MCF 10A (cell line): ENCODE measurements at regions not wholly inside any gene's neighbourhood (a gene's known extent, or its start where the extent isn't known, plus 50 kb on each side); places are given as distances from the start of the nearest gene placed in this dataset.

Source experiments
- BruUV-seq: library from RNA; stranded (reverse); fragments of 400-500 nt; replicated peaks from 2 replicates; lab custom pipeline; 2021; lab: Mats Ljungman, UMichigan
- CTCF ChIA-PET: fragments of 300-600 bp; sonication (Branson Sonifier 250); formaldehyde crosslinking; extraction: SDS; loops from one replicate; lab custom pipeline; 2021; ENCODE audit warnings: antibody characterized with exemption, inconsistent platforms; lab: Yijun Ruan, JAX
- POLR2A ChIA-PET: fragments of 300-600, 350-650 bp; sonication (Branson Sonifier 250); formaldehyde crosslinking; extraction: SDS; loops from one replicate; lab custom pipeline; 2020; ENCODE audit warnings: antibody characterized with exemption, inconsistent platforms; lab: Yijun Ruan, JAX
- DNase-seq: peaks from one replicate; pipeline ENCODE4 v3.0.0-alpha.2; 2018; ENCODE audit not compliant: unreplicated experiment
- H3K27ac Mint-ChIP-seq: one replicate; pipeline ENCODE4 v1.8.0; 2022; ENCODE audit warnings: mild to moderate bottlenecking, low read depth, mixed read lengths; ENCODE audit not compliant: unreplicated experiment
- H3K27me3 Mint-ChIP-seq: one replicate; pipeline ENCODE4 v1.8.0; 2022; ENCODE audit warnings: mixed read lengths; ENCODE audit not compliant: insufficient read depth, unreplicated experiment
- H3K36me3 Mint-ChIP-seq: one replicate; pipeline ENCODE4 v1.8.0; 2022; ENCODE audit warnings: mild to moderate bottlenecking, moderate library complexity, mixed read lengths; ENCODE audit not compliant: insufficient read depth, unreplicated experiment
- H3K4me1 Mint-ChIP-seq: one replicate; pipeline ENCODE4 v1.8.0; 2022; ENCODE audit warnings: mixed read lengths; ENCODE audit not compliant: insufficient read depth, unreplicated experiment
- H3K4me3 Mint-ChIP-seq: one replicate; pipeline ENCODE4 v1.8.0; 2022; ENCODE audit warnings: mild to moderate bottlenecking, moderate library complexity, mixed read lengths; ENCODE audit not compliant: unreplicated experiment
- H3K9me3 Mint-ChIP-seq: one replicate; pipeline ENCODE4 v1.8.0; 2022; ENCODE audit warnings: mixed read lengths; ENCODE audit not compliant: unreplicated experiment
- intact Hi-C: fragments of 100-400 bp; cut with micrococcal nuclease; formaldehyde crosslinking; loops from 2 replicates; pipeline ENCODE4 v1.14.1; 2022
- TF ChIP-seq, protein P1 (sequence below): fragments of 200-600 bp; IDR thresholded peaks from one replicate; pipeline ENCODE4 v1.8.0; 2022; ENCODE audit warnings: antibody characterized with exemption, mild to moderate bottlenecking; ENCODE audit not compliant: unreplicated experiment

DNA sequence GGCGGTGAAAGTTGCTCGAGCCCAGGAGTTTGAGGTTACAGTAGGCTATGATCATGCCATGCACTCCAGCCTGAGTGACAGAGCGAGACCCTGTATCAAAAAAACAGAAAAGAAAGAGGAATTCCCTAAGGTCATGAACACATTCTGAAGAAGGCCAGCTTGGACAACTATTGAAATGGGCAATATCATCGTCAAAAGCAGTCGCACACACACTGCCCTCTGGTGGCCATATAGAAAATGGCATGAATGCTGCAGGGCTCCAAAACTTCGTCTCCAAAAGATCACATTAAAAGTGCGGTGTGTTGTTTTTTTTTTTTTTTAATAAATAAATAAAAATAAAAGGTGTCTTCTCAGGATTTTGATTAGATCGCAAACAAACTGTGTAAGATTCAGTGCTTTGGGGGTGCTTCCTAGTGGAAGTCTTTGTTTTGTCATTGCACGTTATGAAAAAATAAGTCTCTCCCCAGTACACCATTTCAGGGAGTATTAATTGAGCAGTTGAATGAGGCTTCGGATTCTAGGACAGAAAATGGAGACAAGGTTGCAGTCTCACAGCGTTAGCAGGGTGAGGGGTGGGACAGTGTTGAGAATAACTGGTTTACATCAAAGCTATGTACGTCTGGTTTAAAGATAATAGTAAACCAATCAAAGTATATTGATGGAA is 87.5 kb upstream of the FMN2 start:
- no TSS peak for BruUV-seq
- POLR2A ChIA-PET, result interaction anchor here (0.6 to 0.7 kb wide), 2 partner anchors 10 to 16 kb away, joined by 3 to 6 read pairs; no protein-coding TSS in a partner anchor
- H3K4me1 Mint-ChIP-seq, result peaks cover 9% of the 10 kb centered on the region
- intact Hi-C loops, result loop anchor here (2.0 kb wide), 1 partner anchor 53 kb away; no protein-coding TSS in a partner anchor
- CTCF ChIA-PET, result interaction anchor here (0.5 to 8.7 kb wide), 64 partner anchors 9 to 1763 kb away, joined by 3 to 97 read pairs (median 4); no protein-coding TSS in a partner anchor
- TF ChIP-seq, protein P1, sequence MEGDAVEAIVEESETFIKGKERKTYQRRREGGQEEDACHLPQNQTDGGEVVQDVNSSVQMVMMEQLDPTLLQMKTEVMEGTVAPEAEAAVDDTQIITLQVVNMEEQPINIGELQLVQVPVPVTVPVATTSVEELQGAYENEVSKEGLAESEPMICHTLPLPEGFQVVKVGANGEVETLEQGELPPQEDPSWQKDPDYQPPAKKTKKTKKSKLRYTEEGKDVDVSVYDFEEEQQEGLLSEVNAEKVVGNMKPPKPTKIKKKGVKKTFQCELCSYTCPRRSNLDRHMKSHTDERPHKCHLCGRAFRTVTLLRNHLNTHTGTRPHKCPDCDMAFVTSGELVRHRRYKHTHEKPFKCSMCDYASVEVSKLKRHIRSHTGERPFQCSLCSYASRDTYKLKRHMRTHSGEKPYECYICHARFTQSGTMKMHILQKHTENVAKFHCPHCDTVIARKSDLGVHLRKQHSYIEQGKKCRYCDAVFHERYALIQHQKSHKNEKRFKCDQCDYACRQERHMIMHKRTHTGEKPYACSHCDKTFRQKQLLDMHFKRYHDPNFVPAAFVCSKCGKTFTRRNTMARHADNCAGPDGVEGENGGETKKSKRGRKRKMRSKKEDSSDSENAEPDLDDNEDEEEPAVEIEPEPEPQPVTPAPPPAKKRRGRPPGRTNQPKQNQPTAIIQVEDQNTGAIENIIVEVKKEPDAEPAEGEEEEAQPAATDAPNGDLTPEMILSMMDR, result peak; percentile 96
- H3K4me3 Mint-ChIP-seq, result no peak overlapping the region
- no peaks in the 10 kb centered on the region for H3K27me3 Mint-ChIP-seq
- no peaks in the 10 kb centered on the region for H3K9me3 Mint-ChIP-seq
- H3K27ac Mint-ChIP-seq, result no peak overlapping the region
- H3K36me3 Mint-ChIP-seq, result no peaks in the 10 kb centered on the region
- DNase-seq, result peak; percentile 69

DNA sequence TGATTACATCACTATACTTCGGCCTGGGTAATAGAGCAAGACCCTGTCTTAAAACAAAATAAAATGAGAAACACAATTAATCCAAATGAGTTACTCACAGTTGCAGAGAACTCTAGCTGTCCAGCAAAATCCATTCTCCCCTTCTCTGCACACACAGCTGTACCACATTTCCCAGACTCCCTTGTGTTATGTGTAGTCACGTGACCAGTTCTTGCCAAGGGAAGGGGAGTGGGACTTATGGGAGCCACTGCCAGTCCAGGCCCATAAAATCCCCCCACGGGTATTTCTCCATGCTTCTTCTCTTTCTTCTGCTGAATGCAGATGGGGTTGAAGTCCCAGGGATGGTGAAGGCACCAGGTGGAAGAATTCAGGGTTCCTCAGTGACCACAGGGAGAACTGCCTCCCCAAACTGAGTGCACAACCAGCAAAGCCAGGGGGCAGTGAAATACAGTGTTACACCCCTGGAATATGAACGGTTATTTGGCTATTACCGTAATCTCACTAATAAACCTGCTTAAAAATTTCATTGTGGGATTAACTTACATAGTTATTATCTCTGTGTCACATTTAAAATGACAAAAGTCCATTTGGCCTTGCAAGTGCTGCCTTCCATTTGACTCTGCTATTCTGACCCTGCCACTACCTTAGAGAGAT is 85.6 kb upstream of the FMN2 start:
- ChIA-PET POLR2A (interaction anchor here (0.6 kb wide), 1 partner anchor 65 kb away, joined by 4 read pairs; no protein-coding TSS in a partner anchor), CTCF (interaction anchor here (0.6 to 8.7 kb wide), 39 partner anchors 7 to 1901 kb away, joined by 3 to 97 read pairs (median 4); no protein-coding TSS in a partner anchor)
- peaks cover 6% of the 10 kb centered on the region for H3K4me1 Mint-ChIP-seq
- peaks cover 18% of the 10 kb centered on the region for H3K9me3 Mint-ChIP-seq
- no TSS peak for BruUV-seq
- no peak for DNase-seq
- no peak overlapping the region for H3K4me3 Mint-ChIP-seq
- no peak overlapping the region for H3K27ac Mint-ChIP-seq
- intact Hi-C loops, result loop anchor here (2.0 kb wide), 1 partner anchor 55 kb away; no protein-coding TSS in a partner anchor
- TF ChIP-seq, protein P1, result no peak
- H3K36me3 Mint-ChIP-seq, result no peaks in the 10 kb centered on the region
- no peaks in the 10 kb centered on the region for H3K27me3 Mint-ChIP-seq

DNA sequence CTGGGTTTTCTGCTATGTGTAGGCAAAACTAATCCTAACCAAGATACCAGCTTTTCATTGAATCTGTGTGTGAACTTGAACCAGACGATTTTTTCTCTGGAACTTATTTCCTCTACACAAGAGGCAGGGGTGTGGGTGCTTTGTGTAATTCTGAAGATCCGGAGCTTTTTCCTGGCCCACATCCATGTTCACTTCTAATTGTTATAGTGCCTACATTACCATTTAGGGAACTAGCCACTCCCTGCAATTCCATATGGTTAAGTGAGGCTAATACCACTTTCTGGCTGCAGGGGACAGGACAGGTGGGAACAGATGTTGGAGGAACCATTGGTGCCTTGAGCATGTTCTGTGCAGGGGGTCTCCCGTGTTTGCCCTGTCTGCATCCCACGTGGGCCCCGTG is 83.4 kb upstream of the FMN2 start:
- no TSS peak for BruUV-seq
- no peaks in the 10 kb centered on the region for H3K4me1 Mint-ChIP-seq
- no peaks in the 10 kb centered on the region for H3K36me3 Mint-ChIP-seq
- H3K9me3 Mint-ChIP-seq, result peaks cover 19% of the 10 kb centered on the region
- TF ChIP-seq, protein P1, result no peak
- H3K27ac Mint-ChIP-seq, result no peak overlapping the region
- ChIA-PET CTCF (interaction anchor here (0.5 to 2.3 kb wide), 17 partner anchors 8 to 685 kb away, joined by 3 to 9 read pairs (median 3); no protein-coding TSS in a partner anchor), POLR2A (interaction anchor here (1.0 kb wide), 1 partner anchor 93 kb away, joined by 3 read pairs; no protein-coding TSS in a partner anchor)
- no peaks in the 10 kb centered on the region for H3K27me3 Mint-ChIP-seq
- DNase-seq, result no peak
- H3K4me3 Mint-ChIP-seq, result no peak overlapping the region
- intact Hi-C loops, result no loop called here

DNA sequence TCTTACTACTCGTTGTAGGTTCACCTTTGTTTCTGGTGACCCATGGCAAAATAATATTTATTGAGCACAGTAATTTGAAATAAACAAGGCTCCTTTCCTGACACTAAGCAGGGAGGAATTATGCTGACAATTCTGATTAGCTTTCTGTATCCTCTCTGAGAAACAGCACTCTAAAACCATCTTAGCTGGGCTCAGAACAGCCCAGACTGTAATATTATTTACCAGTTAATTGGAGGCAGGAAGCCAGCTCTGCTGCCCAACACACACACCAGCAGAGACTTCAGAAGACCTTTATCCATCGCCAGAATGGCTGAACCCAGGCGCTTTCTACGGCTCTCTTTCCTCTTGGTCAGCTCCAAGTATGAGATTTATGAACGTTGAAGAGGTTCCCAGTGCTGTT is 77.6 kb upstream of the FMN2 start:
- Mint-ChIP-seq H3K36me3 (no peaks in the 10 kb centered on the region), H3K27me3 (no peaks in the 10 kb centered on the region), H3K4me1 (no peaks in the 10 kb centered on the region), H3K4me3 (no peak overlapping the region), H3K9me3 (peaks cover 27% of the 10 kb centered on the region), H3K27ac (no peak overlapping the region)
- DNase-seq, result no peak
- ChIA-PET CTCF (interaction anchor here (0.7 to 5.0 kb wide), 6 partner anchors 9 to 136 kb away, joined by 4 to 86 read pairs (median 12); no protein-coding TSS in a partner anchor), POLR2A (interaction anchor here (1.0 kb wide), 1 partner anchor 10 kb away, joined by 3 read pairs; no protein-coding TSS in a partner anchor)
- BruUV-seq, result no TSS peak
- intact Hi-C loops, result no loop called here
- TF ChIP-seq, protein P1, result no peak
